IMR-90 (cell line): ENCODE measurements at regions not wholly inside any gene's neighbourhood (a gene's known extent, or its start where the extent isn't known, plus 50 kb on each side); places are given as distances from the start of the nearest gene placed in this dataset.

ENCODE experiments used
- ATAC-seq: fragments of 200-7000 bp; cut with Tn5 transposase; 2 replicates; pipeline ENCODE4 v1.9.1; 2020; ENCODE audit warnings: low read depth, mild to moderate bottlenecking, moderate library complexity
- BruUV-seq: library from RNA; stranded (reverse); fragments of 400-500 nt; replicated peaks from 2 replicates; lab custom pipeline; 2021; lab: Mats Ljungman, UMichigan
- CTCF ChIA-PET: fragments of 300-600 bp; formaldehyde crosslinking; extraction: SDS; loops from one replicate; lab custom pipeline; 2021; ENCODE audit warnings: antibody characterized with exemption; lab: Yijun Ruan, JAX
- POLR2A ChIA-PET: fragments of 300-600 bp; sonication (Branson Sonifier 250); formaldehyde crosslinking; loops from one replicate; lab custom pipeline; 2022; ENCODE audit warnings: antibody characterized with exemption; ENCODE audit not compliant: unreplicated experiment; lab: Charles Lee
- DNase-seq: peaks from one replicate; pipeline ENCODE4 v3.0.0; 2013
- H2AFZ ChIP-seq: replicated peaks from 2 replicates; pipeline ENCODE3; 2013; ENCODE audit warnings: low read length, mild to moderate bottlenecking; ENCODE audit not compliant: poor library complexity
- H2AK5ac ChIP-seq: 2 replicates; pipeline ENCODE4 v1.6.1; 2013; ENCODE audit warnings: low read depth, low read length, inconsistent platforms
- H2AK9ac ChIP-seq: replicated peaks from 2 replicates; pipeline ENCODE3; 2013; ENCODE audit warnings: mild to moderate bottlenecking, low read depth, low read length, moderate library complexity; ENCODE audit not compliant: poor library complexity
- H2BK120ac ChIP-seq: 2 replicates; pipeline ENCODE4 v1.6.1; 2013; ENCODE audit warnings: low read depth, low read length, inconsistent platforms
- H2BK15ac ChIP-seq: 3 replicates; pipeline ENCODE4 v1.6.1; 2013; ENCODE audit warnings: low read depth, low read length, inconsistent platforms
- H2BK20ac ChIP-seq: 2 replicates; pipeline ENCODE4 v1.6.1; 2013; ENCODE audit warnings: low read depth, mild to moderate bottlenecking, inconsistent platforms, low read length, moderate library complexity
- H2BK5ac ChIP-seq: 2 replicates; pipeline ENCODE4 v1.6.1; 2013; ENCODE audit warnings: mild to moderate bottlenecking, low read depth, low read length, inconsistent platforms; ENCODE audit not compliant: poor library complexity, severe bottlenecking
- H3K14ac ChIP-seq: replicated peaks from 2 replicates; pipeline ENCODE4 v1.6.1; 2013; ENCODE audit warnings: low read depth, low read length, inconsistent platforms
- H3K18ac ChIP-seq: 2 replicates; pipeline ENCODE4 v1.6.1; 2013; ENCODE audit warnings: low read depth, low read length, control low read depth
- H3K23ac ChIP-seq: 2 replicates; pipeline ENCODE4 v1.6.1; 2013; ENCODE audit warnings: low read depth, low read length, inconsistent platforms
- H3K27ac ChIP-seq: 2 replicates; pipeline ENCODE4 v1.5.1; 2013; ENCODE audit warnings: mild to moderate bottlenecking, control low read depth, low read length; ENCODE audit not compliant: insufficient read depth
- H3K27me3 ChIP-seq: 2 replicates; pipeline ENCODE4 v1.6.1; 2013; ENCODE audit warnings: low read length; ENCODE audit not compliant: control insufficient read depth, insufficient read depth
- H3K36me3 ChIP-seq: 2 replicates; pipeline ENCODE4 v1.6.1; 2013; ENCODE audit warnings: low read length, mixed read lengths; ENCODE audit not compliant: control insufficient read depth, insufficient read depth
- H3K4ac ChIP-seq: 2 replicates; pipeline ENCODE4 v1.6.1; 2013; ENCODE audit warnings: low read depth, low read length, inconsistent platforms
- H3K4me1 ChIP-seq: 2 replicates; pipeline ENCODE4 v1.6.1; 2013; ENCODE audit warnings: low read length, mixed read lengths; ENCODE audit not compliant: control insufficient read depth, insufficient read depth
- H3K4me2 ChIP-seq: 2 replicates; pipeline ENCODE4 v1.6.1; 2013; ENCODE audit warnings: low read depth, mild to moderate bottlenecking, control low read depth, low read length, moderate library complexity
- H3K4me3 ChIP-seq: 2 replicates; pipeline ENCODE4 v1.5.1; 2013; ENCODE audit warnings: low read depth, mild to moderate bottlenecking, control low read depth, low read length, moderate library complexity; ENCODE audit not compliant: insufficient read depth
- H3K56ac ChIP-seq: 2 replicates; pipeline ENCODE4 v1.6.1; 2013; ENCODE audit warnings: low read length, inconsistent platforms; ENCODE audit not compliant: insufficient read depth; ENCODE audit errors: extremely low read depth
- H3K79me1 ChIP-seq, 2 experiments: 2 replicates each; pipeline ENCODE4 v1.6.1; 2013; ENCODE audit warnings: low read length in 2 of 2, inconsistent platforms in 1 of 2, low read depth in 1 of 2
- H3K9ac ChIP-seq: 2 replicates; pipeline ENCODE4 v1.6.1; 2013; ENCODE audit warnings: low read depth, low read length, control low read depth
- H3K9me1 ChIP-seq: 2 replicates; pipeline ENCODE4 v1.6.1; 2013; ENCODE audit warnings: low read length, inconsistent platforms; ENCODE audit not compliant: insufficient read depth
- H3K9me3 ChIP-seq: 2 replicates; pipeline ENCODE4 v1.6.1; 2013; ENCODE audit warnings: low read length; ENCODE audit not compliant: control insufficient read depth, insufficient read depth
- H4K20me1 ChIP-seq: 2 replicates; pipeline ENCODE4 v1.6.1; 2013; ENCODE audit warnings: low read length, inconsistent platforms; ENCODE audit not compliant: insufficient read depth
- H4K5ac ChIP-seq: 2 replicates; pipeline ENCODE4 v1.6.1; 2013; ENCODE audit warnings: mild to moderate bottlenecking, low read depth, low read length, control low read depth
- H4K8ac ChIP-seq, 2 experiments: 2 replicates each; pipeline ENCODE4 v1.6.1; 2013; ENCODE audit warnings: low read depth in 2 of 2, low read length in 2 of 2, control low read depth in 1 of 2, inconsistent platforms in 1 of 2
- H4K91ac ChIP-seq: 2 replicates; pipeline ENCODE4 v1.6.1; 2013; ENCODE audit warnings: low read depth, low read length, inconsistent platforms; ENCODE audit not compliant: insufficient read depth
- BHLHE40 ChIP-seq: fragments of 150-350 bp; IDR thresholded peaks from 2 replicates; pipeline ENCODE4 v1.6.1; 2016; ENCODE audit warnings: mild to moderate bottlenecking, low read depth, low read length
- CEBPB ChIP-seq: IDR thresholded peaks from 2 replicates; pipeline ENCODE4 v1.6.1; 2012; ENCODE audit warnings: low read depth, low read length, improper control_type of control experiment
- CHD1 ChIP-seq: IDR thresholded peaks from 2 replicates; pipeline ENCODE4 v1.6.1; 2012; ENCODE audit warnings: low read depth, low read length, improper control_type of control experiment
- CTCF ChIP-seq: conservative IDR thresholded peaks from 2 replicates; pipeline ENCODE4 v1.5.1; 2012; ENCODE audit warnings: mild to moderate bottlenecking, low read depth, low read length, improper control_type of control experiment
- ELK1 ChIP-seq: fragments of 150-350 bp; IDR thresholded peaks from 2 replicates; pipeline ENCODE4 v1.6.1; 2016; ENCODE audit warnings: low read depth, mild to moderate bottlenecking, low read length, moderate library complexity, borderline replicate concordance
- FOS ChIP-seq: fragments of 150-350 bp; IDR thresholded peaks from 2 replicates; pipeline ENCODE4 v1.6.1; 2016; ENCODE audit warnings: low read depth, low read length
- MAFK ChIP-seq: IDR thresholded peaks from 2 replicates; pipeline ENCODE4 v1.6.1; 2012; ENCODE audit warnings: low read depth, low read length, improper control_type of control experiment
- MAZ ChIP-seq: IDR thresholded peaks from 2 replicates; pipeline ENCODE4 v1.6.1; 2012; ENCODE audit warnings: low read depth, mild to moderate bottlenecking, low read length, improper control_type of control experiment, moderate library complexity, borderline replicate concordance
- MXI1 ChIP-seq: IDR thresholded peaks from 2 replicates; pipeline ENCODE4 v1.6.1; 2012; ENCODE audit warnings: low read depth, mild to moderate bottlenecking, low read length, moderate library complexity, borderline replicate concordance
- NFE2L2 ChIP-seq: fragments of 150-350 bp; IDR thresholded peaks from 2 replicates; pipeline ENCODE4 v1.6.1; 2016; ENCODE audit warnings: low read depth, mild to moderate bottlenecking, low read length
- POLR2A ChIP-seq: IDR thresholded peaks from 2 replicates; pipeline ENCODE4 v1.6.1; 2012; ENCODE audit warnings: mild to moderate bottlenecking, low read depth, low read length
- RAD21 ChIP-seq: IDR thresholded peaks from 2 replicates; pipeline ENCODE4 v1.6.1; 2012; ENCODE audit warnings: low read length, improper control_type of control experiment
- RCOR1 ChIP-seq: IDR thresholded peaks from 2 replicates; pipeline ENCODE4 v1.6.1; 2012; ENCODE audit warnings: mild to moderate bottlenecking, low read length, improper control_type of control experiment; ENCODE audit not compliant: insufficient replicate concordance
- RFX5 ChIP-seq: IDR thresholded peaks from 2 replicates; pipeline ENCODE4 v1.8.0; 2012; ENCODE audit warnings: low read depth, mild to moderate bottlenecking, low read length, moderate library complexity
- SMC3 ChIP-seq: fragments of 150-350 bp; IDR thresholded peaks from 2 replicates; pipeline ENCODE4 v1.6.1; 2016; ENCODE audit warnings: low read depth, mild to moderate bottlenecking, antibody characterized with exemption, low read length, moderate library complexity
- USF2 ChIP-seq: fragments of 150-350 bp; IDR thresholded peaks from 2 replicates; pipeline ENCODE4 v1.6.1; 2017; ENCODE audit warnings: mild to moderate bottlenecking, antibody characterized with exemption, low read length, low read depth
- WGBS, 2 experiments: methylation state at CpG; one replicate each; pipeline versions ENCODE4 v1.1.5 to v1.1.7; 2013; ENCODE audit warnings: missing lambda C conversion rate in 2 of 2; ENCODE audit not compliant: insufficient read length in 1 of 2; ENCODE audit errors: extremely low coverage in 2 of 2; 5-methylcytosine and 5-hydroxymethylcytosine counted together
- dilution Hi-C: fragments of 300-500 bp; cut with HindIII; formaldehyde crosslinking; loops from one replicate; pipeline ENCODE4 v1.14.3; 2018; ENCODE audit warnings: low sequenced_read_pairs; ENCODE audit not compliant: unreplicated experiment
- in situ Hi-C: fragments of 300-500 bp; cut with MboI; formaldehyde crosslinking; loops from 3 replicates; pipeline ENCODE4 v1.14.3; 2019; ENCODE audit warnings: low sequenced_read_pairs, inconsistent platforms, mixed read lengths
- intact Hi-C: fragments of 100-400 bp; cut with micrococcal nuclease; formaldehyde crosslinking; loops from 2 replicates; pipeline ENCODE4 v1.10.0; 2022

GRCh38 chr11:103585911-103586310 is 450.5 kb upstream of the DDI1 start:
- Histone ChIP-seq H3K4me1 (peaks cover 4% of the 10 kb centered on the region; the same call in 1 of the 2 replicates), H2AFZ (no peak overlapping the region), H3K79me1 (no peaks in the 10 kb centered on the region), H2BK120ac (no peak overlapping the region), H3K27ac (no peak overlapping the region), H2AK9ac (no peak overlapping the region), H3K36me3 (no peaks in the 10 kb centered on the region), H4K5ac (no peak overlapping the region), H3K18ac (no peak overlapping the region), H3K4me3 (no peak overlapping the region), H3K56ac (no peak overlapping the region), H3K27me3 (no peaks in the 10 kb centered on the region), H3K14ac (0 out of 2 replicates have a peak overlapping the region, but pooled peaks have one; percentile 27), H2BK20ac (no peak overlapping the region), H3K4me2 (no peak overlapping the region), H3K9me1 (peaks cover 5% of the 10 kb centered on the region), H4K91ac (no peak overlapping the region), H3K9me3 (no peaks in the 10 kb centered on the region), H4K8ac (no peak overlapping the region), H2BK5ac (no peak overlapping the region), H4K20me1 (no peaks in the 10 kb centered on the region), H3K4ac (no peak overlapping the region), H3K23ac (no peak overlapping the region), H2BK15ac (no peak overlapping the region), H2AK5ac (no peak overlapping the region), H3K9ac (no peak overlapping the region)
- intact Hi-C loops (no loop called here), dilution Hi-C loops (no loop called here), in situ Hi-C loops (no loop called here)
- ChIA-PET POLR2A (no interaction called here), CTCF (interaction anchor here (0.6 kb wide), 1 partner anchor 693 kb away, joined by 4 read pairs; no protein-coding TSS in a partner anchor)
- no peak for DNase-seq
- ATAC-seq = no peak
- no CpG with 5 or more reads among the region's 5 CpGs for WGBS, 2 experiments
- TF ChIP-seq RCOR1 (no peak), FOS (no peak), BHLHE40 (no peak), USF2 (no peak), MAZ (no peak), NFE2L2 (no peak), ELK1 (no peak), POLR2A (no peak), CHD1 (no peak), RFX5 (no peak), CEBPB (no peak), MXI1 (no peak), MAFK (no peak), CTCF (no peak), SMC3 (no peak), RAD21 (no peak)
- BruUV-seq = no TSS peak
